Activated CD4-positive, alpha-beta T cell treated with anti-CD3 and anti-CD28 coated beads, Interleukin-2, amount 10 ng/mL, durations not matched to agents 7 days and 5 days (primary cell): ENCODE measurements at regions not wholly inside any gene's neighbourhood (a gene's known extent, or its start where the extent isn't known, plus 50 kb on each side); places are given as distances from the start of the nearest gene placed in this dataset.

Experiments
- CTCF ChIA-PET: fragments of 350-600 bp; sonication (Branson Sonifier 250); formaldehyde crosslinking; loops from one replicate; lab custom pipeline; 2021; ENCODE audit warnings: antibody characterized with exemption; lab: Charles Lee
- POLR2A ChIA-PET: fragments of 350-600 bp; sonication (Branson Sonifier 250); formaldehyde crosslinking; loops from one replicate; lab custom pipeline; 2021; ENCODE audit warnings: antibody characterized with exemption; lab: Charles Lee
- DNase-seq: peaks from one replicate; pipeline ENCODE4 v3.0.0-alpha.2; 2020
- H3K27ac Mint-ChIP-seq: one replicate; pipeline ENCODE4 v1.8.0; 2021; ENCODE audit warnings: mild to moderate bottlenecking, moderate library complexity, mixed read lengths
- H3K27me3 Mint-ChIP-seq: one replicate; pipeline ENCODE4 v1.8.0; 2021; ENCODE audit warnings: mixed read lengths
- H3K36me3 Mint-ChIP-seq: one replicate; pipeline ENCODE4 v1.8.0; 2021; ENCODE audit warnings: low read depth, mixed read lengths
- H3K4me1 Mint-ChIP-seq: one replicate; pipeline ENCODE4 v1.8.0; 2021; ENCODE audit warnings: mixed read lengths
- H3K4me3 Mint-ChIP-seq: one replicate; pipeline ENCODE4 v1.8.0; 2021; ENCODE audit warnings: mild to moderate bottlenecking, moderate library complexity, mixed read lengths
- H3K9me3 Mint-ChIP-seq: one replicate; pipeline ENCODE4 v1.8.0; 2021; ENCODE audit warnings: mixed read lengths

DNA sequence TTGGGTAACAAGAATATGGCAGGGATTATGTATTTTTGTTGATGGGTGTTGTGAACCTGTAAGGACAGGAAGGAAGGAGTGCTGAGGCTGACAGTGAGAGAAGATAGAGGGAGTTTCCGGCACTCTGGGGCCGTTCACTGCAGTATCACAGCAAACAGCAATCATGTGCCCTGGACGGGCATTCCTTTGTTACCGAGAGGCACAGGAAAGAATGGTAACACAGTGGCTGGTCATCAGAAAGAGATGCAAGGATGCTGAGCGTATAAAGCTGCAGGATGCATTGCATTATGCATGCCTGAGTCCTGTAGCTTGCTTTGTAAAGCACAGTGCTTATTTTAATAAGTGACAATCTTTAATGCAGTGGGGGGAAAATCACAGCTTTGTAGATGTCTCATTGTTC lies 286.8 kb downstream of the RPS24 start:
- ChIA-PET CTCF (no interaction called here), POLR2A (no interaction called here)
- no peak overlapping the region for H3K27ac Mint-ChIP-seq
- H3K36me3 Mint-ChIP-seq: no peaks in the 10 kb centered on the region
- H3K27me3 Mint-ChIP-seq: peaks cover 8% of the 10 kb centered on the region
- no peak for DNase-seq
- H3K4me1 Mint-ChIP-seq: peaks cover 13% of the 10 kb centered on the region
- no peak overlapping the region for H3K4me3 Mint-ChIP-seq
- peaks cover 1% of the 10 kb centered on the region for H3K9me3 Mint-ChIP-seq

DNA sequence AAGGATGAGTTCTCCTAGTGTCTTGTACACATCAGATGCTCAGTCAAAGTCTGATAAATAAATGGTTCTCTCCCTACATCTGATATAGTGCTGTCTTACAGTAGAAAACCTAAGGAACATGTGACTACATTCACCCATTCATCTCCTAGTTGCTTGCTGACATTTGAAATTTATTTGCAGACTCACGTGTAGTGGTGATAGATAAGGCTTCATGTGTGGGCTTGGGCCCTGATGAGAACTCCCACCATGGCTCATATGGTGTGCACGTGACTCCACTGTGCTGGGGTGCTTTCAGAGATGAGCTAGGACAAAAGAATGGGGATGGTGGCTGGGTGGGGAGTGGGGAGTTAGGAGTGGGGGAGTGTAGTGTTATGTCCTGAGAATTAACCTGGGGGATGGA lies 287.3 kb downstream of the RPS24 start:
- CTCF ChIA-PET: no interaction called here
- Mint-ChIP-seq H3K36me3 (peaks cover under 1% of the 10 kb centered on the region), H3K4me1 (peaks cover 13% of the 10 kb centered on the region), H3K9me3 (peaks cover 5% of the 10 kb centered on the region), H3K27me3 (peaks cover 9% of the 10 kb centered on the region), H3K4me3 (no peak overlapping the region), H3K27ac (no peak overlapping the region)
- DNase-seq: no peak
- POLR2A ChIA-PET: no interaction called here

DNA sequence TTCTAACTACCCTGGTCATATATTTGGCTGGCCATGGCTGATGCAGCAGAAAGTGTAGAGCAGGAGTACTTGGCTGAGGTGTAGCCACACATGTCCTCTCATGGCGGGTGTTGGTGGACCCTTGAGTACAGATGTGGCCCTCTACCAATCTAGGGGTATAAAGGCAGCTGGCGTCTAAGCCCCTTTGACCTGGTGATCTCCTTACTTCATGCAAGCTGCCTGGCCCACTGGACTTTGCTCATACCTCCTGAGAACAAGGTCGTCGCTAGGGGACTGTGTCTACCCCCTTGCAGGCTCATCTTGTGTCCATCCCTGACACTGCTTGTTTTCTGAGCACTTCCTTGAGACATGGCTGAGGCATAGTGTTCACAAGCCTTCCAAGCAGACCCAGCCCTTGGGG lies 287.8 kb downstream of the RPS24 start:
- Mint-ChIP-seq H3K27me3 (peaks cover 12% of the 10 kb centered on the region), H3K9me3 (peaks cover 10% of the 10 kb centered on the region), H3K36me3 (peaks cover 6% of the 10 kb centered on the region), H3K27ac (no peak overlapping the region), H3K4me3 (no peak overlapping the region), H3K4me1 (peaks cover 13% of the 10 kb centered on the region)
- POLR2A ChIA-PET: no interaction called here
- CTCF ChIA-PET: interaction anchor here (1.2 kb wide), 1 partner anchor 39 kb away, joined by 3 read pairs; no protein-coding TSS in a partner anchor
- DNase-seq: no peak

DNA sequence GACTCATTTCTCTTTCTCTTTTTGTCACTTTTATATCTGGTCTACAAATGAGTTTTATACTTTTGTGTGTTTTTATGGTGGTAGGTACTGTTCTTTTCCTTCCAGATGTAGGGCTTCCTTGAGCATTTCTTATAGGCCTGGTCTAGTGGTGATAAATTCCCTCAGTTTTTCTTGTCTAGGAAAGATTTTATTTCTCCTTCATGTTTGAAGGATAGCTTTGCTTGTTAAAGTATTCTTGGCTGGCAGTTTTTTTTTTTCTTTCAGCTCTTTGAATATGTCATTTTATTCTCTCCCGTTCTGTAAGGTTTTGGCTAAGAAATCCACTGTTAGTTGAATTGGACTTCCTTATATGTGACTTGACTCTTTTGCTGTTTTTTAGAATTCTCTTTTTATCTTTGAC lies 292.7 kb downstream of the RPS24 start:
- ChIA-PET POLR2A (no interaction called here), CTCF (interaction anchor here (0.6 kb wide), 1 partner anchor 166 kb away, joined by 3 read pairs; no protein-coding TSS in a partner anchor)
- peaks cover 21% of the 10 kb centered on the region for H3K9me3 Mint-ChIP-seq

DNA sequence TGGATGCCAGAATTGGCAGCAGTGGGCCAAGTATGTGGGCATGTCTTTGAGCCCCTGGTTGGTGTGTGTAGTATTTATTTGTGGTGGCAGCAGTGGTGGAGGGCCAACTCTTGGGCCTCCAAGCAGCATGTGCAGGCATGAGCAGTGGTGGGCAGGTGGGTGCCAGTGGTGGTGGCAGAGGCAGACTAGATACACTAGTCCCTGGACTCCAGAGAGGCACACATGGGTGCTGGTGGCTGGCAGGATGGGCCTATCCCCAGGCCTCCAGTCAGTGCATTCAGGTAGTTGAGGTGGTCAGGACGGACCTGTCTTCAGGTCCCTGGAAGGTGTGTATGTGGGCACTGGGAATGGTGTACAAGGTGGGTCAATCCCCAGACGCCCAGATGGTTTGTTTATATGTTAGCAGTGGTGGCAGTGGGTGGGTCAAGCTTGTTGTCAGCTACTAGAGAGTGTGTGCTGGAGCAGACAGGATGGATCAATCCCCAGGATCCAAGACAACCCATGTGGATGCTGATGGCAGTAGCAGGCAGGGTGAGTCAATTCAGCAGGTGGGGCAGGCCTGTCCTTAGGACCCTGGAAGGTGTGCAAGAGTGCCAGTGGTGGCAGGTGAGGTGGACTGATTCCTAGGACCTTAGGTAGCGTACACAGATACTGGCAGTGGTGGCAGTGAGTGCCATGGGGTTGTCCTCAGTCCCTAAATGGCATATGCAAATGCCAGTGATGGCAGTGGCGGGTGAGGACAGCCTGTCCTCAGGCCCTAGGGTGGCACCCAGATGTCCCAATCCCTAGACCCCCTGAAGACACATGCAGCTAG lies 294.3 kb downstream of the RPS24 start:
- Mint-ChIP-seq H3K36me3 (peaks cover 7% of the 10 kb centered on the region), H3K27me3 (peaks cover 15% of the 10 kb centered on the region), H3K27ac (no peak overlapping the region), H3K4me3 (no peak overlapping the region), H3K4me1 (peaks cover 4% of the 10 kb centered on the region), H3K9me3 (peaks cover 21% of the 10 kb centered on the region)
- no peak for DNase-seq
- CTCF ChIA-PET: no interaction called here
- POLR2A ChIA-PET: no interaction called here

More for the DNA sequence above, 292.7 kb downstream of the RPS24 start:
- DNase-seq: no peak
- Mint-ChIP-seq H3K4me3 (no peak overlapping the region), H3K36me3 (peaks cover 7% of the 10 kb centered on the region), H3K27me3 (peaks cover 15% of the 10 kb centered on the region), H3K4me1 (peaks cover 4% of the 10 kb centered on the region), H3K27ac (no peak overlapping the region)

DNA sequence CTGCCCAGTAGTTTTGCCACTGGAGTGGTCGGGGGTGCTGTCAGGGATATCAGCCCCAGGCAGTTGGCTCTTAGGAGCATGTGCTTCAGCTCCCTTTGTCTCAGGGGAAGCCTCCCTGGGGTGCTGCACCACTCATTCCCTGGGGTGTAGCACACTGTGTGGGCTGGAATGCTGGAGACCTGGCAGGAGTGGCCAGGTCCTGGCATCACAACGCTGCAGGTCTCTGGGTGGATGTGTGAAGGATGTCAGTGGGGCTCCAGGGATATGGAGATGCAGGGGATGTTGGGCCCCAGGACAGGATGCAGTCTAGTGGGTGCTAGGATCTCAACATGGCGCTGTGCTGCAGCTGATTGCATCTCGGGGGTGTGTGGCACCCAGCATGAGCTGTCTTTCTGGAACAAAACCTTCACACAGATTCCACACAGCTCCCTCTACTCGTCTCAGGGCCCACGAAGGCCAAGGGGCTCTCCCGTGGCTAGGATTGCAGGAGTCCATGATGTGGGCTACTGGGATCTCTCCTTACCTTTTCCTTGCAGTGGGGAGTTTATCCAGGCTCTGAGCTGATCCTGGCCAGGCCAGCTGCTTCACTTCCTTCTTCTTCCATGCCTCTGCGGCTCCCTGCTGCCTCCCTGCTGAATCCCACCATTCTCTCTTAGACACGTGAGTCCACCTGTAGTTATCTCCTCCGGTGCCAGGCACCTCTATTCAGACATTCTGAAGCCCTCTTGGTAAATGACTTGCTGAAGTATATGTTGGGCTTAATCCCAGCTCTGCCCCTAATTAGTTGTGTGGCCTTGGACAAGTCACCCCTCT lies 295.1 kb downstream of the RPS24 start:
- H3K27me3 Mint-ChIP-seq: peaks cover 12% of the 10 kb centered on the region
- ChIA-PET POLR2A (no interaction called here), CTCF (no interaction called here)
- H3K36me3 Mint-ChIP-seq: peaks cover 7% of the 10 kb centered on the region
- H3K4me1 Mint-ChIP-seq: no peaks in the 10 kb centered on the region
- DNase-seq: no peak
- no peak overlapping the region for H3K4me3 Mint-ChIP-seq
- H3K9me3 Mint-ChIP-seq: peaks cover 21% of the 10 kb centered on the region
- H3K27ac Mint-ChIP-seq: no peak overlapping the region

DNA sequence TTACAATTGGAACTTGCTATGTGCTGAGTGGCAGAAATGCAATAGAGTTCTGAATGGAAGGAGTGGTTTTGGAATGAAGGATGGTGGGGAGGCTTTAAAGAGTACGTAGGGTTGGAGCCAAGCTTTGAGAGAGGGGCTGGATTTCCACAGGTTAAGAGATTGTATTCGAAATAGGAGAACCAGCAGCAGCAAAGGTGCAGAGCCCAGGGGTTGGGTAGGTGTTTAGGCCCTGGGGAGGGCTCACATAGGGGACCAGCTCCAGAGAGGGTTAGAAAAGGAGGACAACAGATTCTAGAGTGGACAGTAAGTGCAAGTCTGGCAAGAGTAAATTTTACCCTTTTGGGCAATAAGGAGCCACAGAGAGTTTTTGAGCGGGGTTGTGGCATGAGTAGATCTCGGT lies 297.2 kb downstream of the RPS24 start:
- H3K9me3 Mint-ChIP-seq: peaks cover 17% of the 10 kb centered on the region
- no peak for DNase-seq
- ChIA-PET CTCF (no interaction called here), POLR2A (no interaction called here)
- no peak overlapping the region for H3K4me3 Mint-ChIP-seq
- no peaks in the 10 kb centered on the region for H3K4me1 Mint-ChIP-seq
- H3K36me3 Mint-ChIP-seq: peaks cover 7% of the 10 kb centered on the region
- no peak overlapping the region for H3K27ac Mint-ChIP-seq
- peaks cover 6% of the 10 kb centered on the region for H3K27me3 Mint-ChIP-seq

DNA sequence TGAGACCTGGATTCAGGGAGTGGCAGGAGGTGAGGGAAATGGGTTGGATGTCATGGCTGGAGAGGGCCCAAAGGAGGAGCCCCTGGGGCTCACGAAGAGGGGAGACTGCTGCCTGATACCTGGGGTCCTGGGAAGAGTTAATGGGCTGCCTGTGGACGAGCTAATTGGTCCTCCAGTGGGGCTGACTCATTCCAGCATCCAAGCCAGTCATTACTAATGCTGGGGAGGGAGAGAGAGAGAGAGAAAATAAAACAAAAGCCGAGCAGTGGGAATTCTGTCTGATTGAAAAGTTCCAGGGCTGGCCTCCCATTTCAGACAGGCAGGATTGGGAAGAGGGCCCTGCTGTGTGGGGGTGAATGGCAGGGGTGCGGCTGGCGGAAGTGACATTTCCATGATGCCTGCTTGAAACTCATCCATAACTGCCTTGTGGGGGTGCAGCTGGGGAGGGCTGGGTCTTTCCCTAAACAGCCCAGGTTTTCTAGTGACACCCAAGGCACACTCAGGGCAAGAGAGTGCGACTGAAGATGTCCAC lies 297.8 kb downstream of the RPS24 start:
- H3K9me3 Mint-ChIP-seq: peaks cover 12% of the 10 kb centered on the region
- H3K4me1 Mint-ChIP-seq: no peaks in the 10 kb centered on the region
- no peak overlapping the region for H3K4me3 Mint-ChIP-seq
- no peak overlapping the region for H3K27ac Mint-ChIP-seq
- peaks cover 2% of the 10 kb centered on the region for H3K36me3 Mint-ChIP-seq
- ChIA-PET POLR2A (no interaction called here), CTCF (no interaction called here)
- H3K27me3 Mint-ChIP-seq: peaks cover 3% of the 10 kb centered on the region
- DNase-seq: no peak

DNA sequence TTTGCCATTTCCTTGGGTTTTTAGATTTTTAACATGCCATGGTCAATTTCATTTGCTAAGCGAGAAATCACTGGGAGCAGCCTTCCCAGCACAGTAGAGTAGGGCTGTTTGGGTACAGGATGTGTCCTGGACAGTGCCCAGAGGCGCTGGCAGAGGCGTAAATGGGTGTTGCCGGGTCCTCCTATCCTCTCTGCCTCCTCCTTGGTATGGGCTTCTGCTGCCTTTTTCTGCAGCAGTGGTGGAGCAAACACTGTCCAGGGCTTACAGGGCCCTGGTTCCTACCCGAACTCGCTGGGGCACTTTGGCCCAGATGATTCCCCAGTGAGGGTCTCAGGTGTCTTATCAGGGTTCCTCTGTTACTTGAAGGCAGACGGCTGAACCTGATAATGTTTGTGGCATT lies 298.3 kb downstream of the RPS24 start:
- ChIA-PET POLR2A (no interaction called here), CTCF (no interaction called here)
- DNase-seq: no peak
- Mint-ChIP-seq H3K4me1 (no peaks in the 10 kb centered on the region), H3K27ac (no peak overlapping the region), H3K27me3 (peaks cover 3% of the 10 kb centered on the region), H3K36me3 (no peaks in the 10 kb centered on the region), H3K4me3 (no peak overlapping the region), H3K9me3 (peaks cover 9% of the 10 kb centered on the region)

DNA sequence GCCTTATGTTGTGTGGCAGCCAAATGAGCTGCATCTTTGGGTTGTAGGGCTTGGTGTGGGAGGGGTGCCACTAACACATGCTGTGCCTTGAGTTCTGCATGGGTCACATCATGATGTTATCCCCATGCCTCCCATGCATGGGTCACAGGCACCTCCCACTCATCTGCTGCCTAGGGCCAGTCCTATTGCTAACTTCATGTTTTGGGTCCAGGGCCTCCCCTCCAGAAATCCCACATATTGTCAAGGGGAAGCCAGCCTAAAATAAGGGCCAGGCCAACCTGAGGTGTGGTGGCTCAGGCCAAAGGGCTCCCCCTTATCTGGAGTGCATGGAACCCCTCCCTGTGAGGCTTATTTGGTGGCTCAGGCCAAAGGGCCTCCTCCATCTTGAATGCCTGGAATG lies 299.0 kb downstream of the RPS24 start:
- no peak overlapping the region for H3K4me3 Mint-ChIP-seq
- ChIA-PET POLR2A (no interaction called here), CTCF (no interaction called here)
- no peak overlapping the region for H3K27ac Mint-ChIP-seq
- DNase-seq: no peak
- peaks cover 5% of the 10 kb centered on the region for H3K9me3 Mint-ChIP-seq
- H3K4me1 Mint-ChIP-seq: no peaks in the 10 kb centered on the region
- no peaks in the 10 kb centered on the region for H3K36me3 Mint-ChIP-seq
- H3K27me3 Mint-ChIP-seq: peaks cover 3% of the 10 kb centered on the region

DNA sequence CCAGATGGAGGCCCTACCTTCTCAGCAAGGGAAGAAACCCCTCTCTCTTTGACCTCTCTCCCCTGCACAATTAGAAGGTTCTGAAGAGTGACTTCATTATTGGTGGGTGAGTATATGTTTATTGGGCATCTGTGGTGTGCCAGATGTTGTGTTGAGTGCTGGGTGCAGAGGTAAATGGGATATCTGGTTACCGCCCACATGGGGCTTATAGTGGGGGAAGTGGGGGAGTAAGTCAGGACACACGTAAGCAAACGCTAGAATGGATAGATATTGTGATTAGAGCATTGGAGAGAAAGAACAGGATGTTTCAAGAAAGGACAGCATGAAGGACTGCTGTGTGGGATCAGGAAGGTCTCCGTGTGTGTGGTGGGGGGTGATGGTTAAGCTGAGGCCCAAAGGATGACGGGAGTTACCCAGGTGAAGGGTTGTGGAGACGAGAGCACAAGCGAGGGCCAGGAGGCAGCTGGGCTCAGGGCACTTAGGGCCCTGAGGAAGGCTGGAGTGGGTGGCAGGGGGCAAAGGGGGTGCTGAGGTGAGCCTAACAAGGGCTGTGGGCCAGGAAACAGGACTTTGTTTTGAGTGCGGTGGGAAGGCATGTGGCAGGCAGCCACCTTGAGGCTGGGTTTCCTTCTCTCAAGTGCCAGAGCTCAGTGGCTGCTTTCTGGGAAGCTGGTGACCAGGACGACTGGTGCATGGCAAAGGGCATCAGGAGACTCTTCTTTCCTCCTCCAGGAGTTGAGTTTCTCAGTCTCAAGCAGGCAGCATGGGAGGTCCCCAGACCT lies 299.9 kb downstream of the RPS24 start:
- H3K4me1 Mint-ChIP-seq: no peaks in the 10 kb centered on the region
- no peak overlapping the region for H3K27ac Mint-ChIP-seq
- CTCF ChIA-PET: no interaction called here
- no peaks in the 10 kb centered on the region for H3K36me3 Mint-ChIP-seq
- peaks cover 3% of the 10 kb centered on the region for H3K27me3 Mint-ChIP-seq
- no peak for DNase-seq
- no peaks in the 10 kb centered on the region for H3K9me3 Mint-ChIP-seq
- no peak overlapping the region for H3K4me3 Mint-ChIP-seq
- POLR2A ChIA-PET: no interaction called here

DNA sequence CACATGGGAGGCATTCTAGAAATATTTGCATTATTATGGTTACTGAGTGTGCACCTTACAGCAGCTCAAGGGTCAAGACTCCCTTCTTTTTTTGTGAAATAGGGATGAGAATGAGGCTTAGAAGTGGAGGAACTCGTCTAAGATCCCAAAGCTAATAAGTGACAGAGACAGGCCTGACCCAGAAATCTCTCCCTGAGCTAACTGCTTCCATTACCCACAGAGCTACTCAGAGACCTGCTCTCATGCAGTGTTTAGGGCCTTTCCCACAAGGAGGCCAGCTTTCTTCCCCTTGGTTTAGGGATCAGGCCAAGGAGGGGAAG lies 301.7 kb downstream of the RPS24 start:
- Mint-ChIP-seq H3K27me3 (peaks cover 3% of the 10 kb centered on the region), H3K36me3 (no peaks in the 10 kb centered on the region), H3K27ac (no peak overlapping the region), H3K9me3 (no peaks in the 10 kb centered on the region), H3K4me3 (no peak overlapping the region), H3K4me1 (no peaks in the 10 kb centered on the region)
- POLR2A ChIA-PET: no interaction called here
- DNase-seq: no peak
- CTCF ChIA-PET: interaction anchor here (1.1 kb wide), 1 partner anchor 31 kb away, joined by 3 read pairs; no protein-coding TSS in a partner anchor
